ENCODE measurements at regions not wholly inside any gene's neighbourhood (a gene's known extent, or its start where the extent isn't known, plus 50 kb on each side); places are given as distances from the start of the nearest gene placed in this dataset.

DNA sequence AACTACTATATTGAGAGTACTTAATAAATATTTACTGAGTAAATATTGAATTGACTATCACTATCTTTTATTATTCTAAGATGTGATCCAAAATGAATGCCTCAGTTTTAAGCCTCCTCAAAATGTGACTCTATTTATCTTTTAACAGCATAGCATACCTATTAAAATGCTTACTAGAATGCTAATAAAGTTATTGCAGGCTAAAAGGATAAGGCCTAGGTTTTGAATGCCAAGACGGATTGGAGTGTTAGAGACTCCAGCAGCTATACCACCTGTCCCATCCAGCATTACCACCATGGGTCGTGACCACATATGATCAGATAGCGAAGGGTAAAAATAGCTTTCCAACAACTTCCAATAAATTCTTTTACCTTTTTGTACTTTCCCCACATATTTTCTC lies 64.7 kb upstream of the MYRIP start:
- no peak for TF ChIP-seq CTCF (IDR thresholded peaks at IDR 0.05; ENCODE audit: low read length, missing control alignments)
- H3K4me3 ChIP-seq (replicated peaks; ENCODE audit: low read depth, low read length), result no peak overlapping the region
- no peak for DNase-seq (ENCODE audit: low read depth)

DNA sequence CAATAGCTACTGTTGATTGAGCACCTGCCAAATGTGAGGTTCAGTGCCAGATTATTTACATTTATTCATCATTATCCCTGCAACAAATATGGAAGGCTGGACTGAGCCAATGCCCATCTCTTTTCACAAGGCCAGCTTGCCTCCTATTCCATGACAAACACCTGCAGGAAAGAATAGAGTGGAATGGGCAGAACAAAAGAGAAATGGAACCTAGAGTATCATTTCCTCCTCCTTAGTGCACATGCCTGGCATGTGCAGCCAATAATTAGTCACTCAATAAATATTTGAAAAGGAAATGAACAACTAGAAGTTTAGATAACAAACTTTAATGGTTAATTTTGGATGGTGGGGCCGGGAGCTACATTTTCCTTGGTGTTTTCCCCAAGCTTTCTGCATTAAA lies 61.4 kb upstream of the MYRIP start:
- DNase-seq (ENCODE audit: low read depth), result no peak
- no peak overlapping the region for H3K4me3 ChIP-seq (replicated peaks; ENCODE audit: low read depth, low read length)
- TF ChIP-seq CTCF (IDR thresholded peaks at IDR 0.05; ENCODE audit: low read length, missing control alignments), result no peak

GRCh38 chr3:39748763-39749162 lies 60.6 kb upstream of the MYRIP start:
- no peak for TF ChIP-seq CTCF (IDR thresholded peaks at IDR 0.05; ENCODE audit: low read length, missing control alignments)
- no peak for DNase-seq (ENCODE audit: low read depth)
- H3K4me3 ChIP-seq (replicated peaks; ENCODE audit: low read depth, low read length), result no peak overlapping the region

DNA sequence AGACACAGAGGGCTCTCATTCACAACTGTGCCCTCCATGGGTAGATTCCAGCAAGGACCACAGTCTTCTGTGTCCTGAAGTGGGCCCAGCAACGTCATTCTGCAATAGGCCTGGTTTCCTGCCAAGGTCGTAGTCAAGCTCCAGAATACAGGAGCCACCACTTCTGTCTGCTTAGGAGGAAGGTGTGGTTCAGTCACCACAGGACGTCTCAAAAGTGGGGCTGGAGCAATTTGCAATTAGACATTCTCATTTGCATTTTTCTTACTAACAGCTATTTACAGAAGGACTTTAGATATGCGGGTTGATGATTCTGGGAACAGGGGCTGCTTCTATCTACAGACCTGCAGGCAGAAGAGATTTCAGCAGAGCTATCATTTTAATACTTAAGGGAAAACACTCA lies 58.7 kb upstream of the MYRIP start:
- no peak for DNase-seq (ENCODE audit: low read depth)
- H3K4me3 ChIP-seq (replicated peaks; ENCODE audit: low read depth, low read length), result no peak overlapping the region
- TF ChIP-seq CTCF (IDR thresholded peaks at IDR 0.05; ENCODE audit: low read length, missing control alignments), result no peak

- no peak for DNase-seq (ENCODE audit: low read depth)
- H3K4me3 ChIP-seq (replicated peaks; ENCODE audit: low read depth, low read length), result no peak overlapping the region
- TF ChIP-seq CTCF (IDR thresholded peaks at IDR 0.05; ENCODE audit: low read length, missing control alignments), result no peak
Observed at GRCh38 chr3:39751286-39751685, 58.1 kb upstream of the MYRIP start.

DNA sequence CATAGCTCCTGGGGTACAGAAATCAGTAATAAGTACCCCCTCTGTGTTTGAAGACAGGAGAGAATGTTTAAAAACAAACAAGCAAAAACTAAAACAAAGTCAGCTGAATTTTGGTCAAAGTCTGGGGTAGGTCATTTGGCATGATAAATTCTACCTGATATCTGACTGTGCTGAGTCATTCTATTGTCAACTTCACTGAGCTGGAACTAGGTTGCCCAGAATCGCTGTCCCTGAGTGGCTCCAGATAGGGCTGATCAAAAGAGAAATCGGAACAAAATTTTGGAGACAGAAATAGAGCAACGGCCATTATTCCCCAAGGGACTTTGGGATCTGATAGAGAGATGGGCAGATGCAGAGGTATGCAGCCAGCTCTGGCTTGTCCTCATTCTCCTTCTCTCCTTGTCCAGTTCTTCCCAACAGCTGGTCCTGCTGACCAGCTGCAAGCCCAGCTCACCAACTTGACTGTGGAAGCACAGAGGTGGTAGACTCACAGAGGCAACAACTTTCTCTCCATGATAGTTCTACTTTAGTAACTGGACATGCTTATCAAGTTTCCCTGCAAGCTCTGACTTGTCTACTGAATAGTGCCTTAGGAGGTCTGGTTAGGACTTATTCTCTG lies 57.3 kb upstream of the MYRIP start:
- no peak for DNase-seq (ENCODE audit: low read depth)
- no peak overlapping the region for H3K4me3 ChIP-seq (replicated peaks; ENCODE audit: low read depth, low read length)
- TF ChIP-seq CTCF (IDR thresholded peaks at IDR 0.05; ENCODE audit: low read length, missing control alignments), result no peak

DNA sequence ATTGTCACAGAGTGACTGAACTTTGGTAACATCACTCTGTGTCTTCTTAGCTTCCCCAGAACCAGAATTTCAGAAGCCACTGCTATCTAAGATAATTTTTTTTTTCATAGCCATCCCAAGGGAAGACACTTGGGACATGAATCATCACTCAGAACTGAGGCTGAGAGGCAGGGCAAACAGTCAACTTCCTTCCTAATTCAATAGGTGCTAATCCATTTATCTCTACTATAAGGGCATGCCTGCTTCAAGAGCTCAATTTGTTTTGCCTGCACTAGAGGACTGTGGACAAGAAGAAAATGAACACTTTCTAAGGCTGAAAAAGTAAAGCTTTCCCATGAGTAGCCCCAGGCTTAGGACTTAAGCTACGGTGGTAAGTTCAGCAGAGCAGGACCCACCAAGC lies 56.7 kb upstream of the MYRIP start:
- no peak overlapping the region for H3K4me3 ChIP-seq (replicated peaks; ENCODE audit: low read depth, low read length)
- DNase-seq (ENCODE audit: low read depth), result peak; percentile 14
- no peak for TF ChIP-seq CTCF (IDR thresholded peaks at IDR 0.05; ENCODE audit: low read length, missing control alignments)
